ENCODE measurements at regions not wholly inside any gene's neighbourhood (a gene's known extent, or its start where the extent isn't known, plus 50 kb on each side); places are given as distances from the start of the nearest gene placed in this dataset. TPM values are rescaled to one million over a fixed set of nuclear protein-coding genes. Genes with fewer than 3 reads are reported as not detected.

- Histone ChIP-seq H3K9ac (no peak overlapping the region), H3K79me2 (ENCODE audit: insufficient read depth) (no peaks in the 10 kb centered on the region), H4K20me1 (ENCODE audit: insufficient read depth) (no peaks in the 10 kb centered on the region), H3F3A (ENCODE audit: insufficient read depth) (no peaks in the 10 kb centered on the region), H3K36me3 (ENCODE audit: low read depth) (no peaks in the 10 kb centered on the region), H3K4me3 (no peak overlapping the region), H2AFZ (no peak overlapping the region), H3K9me2 (ENCODE audit: insufficient read depth) (no peaks in the 10 kb centered on the region), H3K9me3 (ENCODE audit: low read depth) (no peaks in the 10 kb centered on the region), H3K27me3 (replicated peaks; ENCODE audit: insufficient read depth) (no peaks in the 10 kb centered on the region), H3K4me1 (ENCODE audit: insufficient read depth) (no peaks in the 10 kb centered on the region), H3K4me2 (ENCODE audit: unreplicated experiment) (no peak overlapping the region), H3K27ac (no peak overlapping the region)
- in situ Hi-C loops (cut with MboI) = no loop called here
- DNase-seq = no peak
- 41 to 45% methylated on average over 5 of the region's 5 CpGs for WGBS, 2 experiments (ENCODE audit: low coverage in 1 of 2, low lambda C conversion rate in 2 of 2, missing lambda C conversion rate in 2 of 2)
- no peak for TF ChIP-seq EZH2phosphoT487 (IDR thresholded peaks at IDR 0.05; ENCODE audit: insufficient read depth, low read depth)
Measured at GRCh38 chr5:174668349-174668748, 56.0 kb upstream of the MSX2 start.

Small RNA genes in the stretch of these regions (small RNA-seq; reads per million reads assigned to genes)
- gene HIGD1AP3 (ENCODE audit: low read depth, low replicate concordance) (not detected), gene SUMO2P6 (ENCODE audit: low read depth, low replicate concordance) (not detected)
